ENCODE measurements at regions not wholly inside any gene's neighbourhood (a gene's known extent, or its start where the extent isn't known, plus 50 kb on each side); places are given as distances from the start of the nearest gene placed in this dataset.
A peak's percentile ranks its signal among the peaks of the same experiment; 100 is the strongest.
"Not testable (repeated sequence)": the region's sequence is repeated elsewhere in the genome, so short reads cannot be mapped to it uniquely, and the experiment has no call there.

DNA sequence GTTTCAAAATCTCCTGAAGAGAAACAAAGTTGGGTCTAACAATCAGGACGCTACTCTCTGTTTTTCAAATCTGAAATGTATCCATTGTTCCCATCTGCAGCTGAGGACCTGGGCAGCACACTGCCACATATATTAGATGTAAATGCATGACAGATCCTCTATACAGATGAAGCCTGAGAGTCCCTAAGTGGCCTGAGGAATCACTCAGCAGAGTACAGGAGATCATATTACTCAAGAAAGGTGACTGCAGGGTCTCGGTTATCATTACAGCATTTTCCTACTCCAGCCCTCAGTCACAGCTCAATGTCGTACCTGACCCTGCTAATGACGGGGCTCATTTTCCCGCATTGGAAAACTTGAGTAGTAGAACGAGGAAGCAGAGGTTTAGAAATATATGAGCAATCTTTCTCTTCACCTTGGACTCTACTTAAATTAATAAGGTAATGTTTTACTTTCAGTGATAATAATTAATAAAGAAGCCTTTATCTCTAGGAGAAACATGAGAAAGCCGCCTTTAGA, 256.2 kb upstream of the IRAK1BP1 start:
- no peak for DNase-seq (ENCODE audit: extremely low spot score)
- WGBS, result 78% methylated on average over 7 of the region's 7 CpGs
- Histone ChIP-seq H3K36me3 (ENCODE audit: insufficient read depth) (no peaks in the 10 kb centered on the region), H3K4me3 (ENCODE audit: low read depth, low read length) (no peak overlapping the region), H3K27ac (ENCODE audit: low read depth) (no peak overlapping the region), H3K4me1 (ENCODE audit: insufficient read depth) (no peaks in the 10 kb centered on the region)

DNA sequence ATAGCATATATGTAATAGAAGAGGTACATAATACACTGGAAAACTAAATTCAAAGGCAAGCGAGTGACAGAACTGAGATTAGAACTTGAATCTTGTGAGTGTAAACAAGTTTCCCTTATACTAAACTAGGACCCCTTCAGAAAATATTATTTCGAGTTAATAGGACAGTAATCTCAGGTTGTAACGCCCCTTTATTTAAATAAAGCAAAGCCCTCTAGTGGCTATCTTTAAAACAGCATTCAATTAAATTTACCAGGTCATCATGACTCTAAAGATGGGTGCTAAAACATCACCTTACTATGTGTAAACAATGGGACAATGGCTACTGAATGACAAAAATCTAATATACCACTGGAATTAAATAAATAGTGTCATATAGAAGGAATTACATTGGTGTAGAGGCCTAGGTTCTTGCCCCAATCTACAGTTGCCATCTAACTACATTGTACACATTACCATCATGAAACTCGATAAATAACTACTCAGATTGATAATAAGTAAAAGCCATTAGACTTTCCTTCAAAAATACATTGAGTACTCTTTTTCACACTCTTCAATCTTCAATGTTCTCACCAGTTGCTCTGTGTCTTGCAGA, 255.4 kb upstream of the IRAK1BP1 start:
- Histone ChIP-seq H3K27ac (ENCODE audit: low read depth) (no peak overlapping the region), H3K4me3 (ENCODE audit: low read depth, low read length) (no peak overlapping the region), H3K4me1 (ENCODE audit: insufficient read depth) (no peaks in the 10 kb centered on the region), H3K36me3 (ENCODE audit: insufficient read depth) (no peaks in the 10 kb centered on the region)
- 57% methylated on average over 4 of the region's 4 CpGs for WGBS
- DNase-seq (ENCODE audit: extremely low spot score), result no peak

DNA sequence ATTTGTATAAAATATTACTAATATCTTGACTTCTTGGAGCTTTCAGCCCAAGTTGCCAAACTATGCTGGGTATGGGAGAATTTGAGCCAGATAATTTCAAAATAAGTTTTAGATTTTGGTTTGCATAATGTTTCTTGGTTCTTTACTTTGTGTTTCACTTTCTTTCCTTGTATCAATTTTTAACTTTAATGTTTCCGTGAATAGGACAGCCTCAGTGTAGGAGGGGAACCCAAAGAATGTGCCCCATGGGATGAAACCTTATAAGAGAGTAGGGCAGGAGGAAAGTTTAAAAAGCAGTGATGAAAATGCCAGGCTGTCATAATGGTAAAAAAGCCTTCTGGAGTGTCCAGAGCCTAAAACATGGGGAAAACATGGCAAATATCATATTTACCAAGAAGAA, 252.4 kb upstream of the IRAK1BP1 start:
- 83% methylated on average over 1 of the region's 1 CpG for WGBS
- H3K36me3 ChIP-seq (ENCODE audit: insufficient read depth), result no peaks in the 10 kb centered on the region
- no peak for DNase-seq (ENCODE audit: extremely low spot score)
- H3K4me3 ChIP-seq (ENCODE audit: low read depth, low read length), result no peak overlapping the region
- H3K27ac ChIP-seq (ENCODE audit: low read depth), result no peak overlapping the region
- no peaks in the 10 kb centered on the region for H3K4me1 ChIP-seq (ENCODE audit: insufficient read depth)

DNA sequence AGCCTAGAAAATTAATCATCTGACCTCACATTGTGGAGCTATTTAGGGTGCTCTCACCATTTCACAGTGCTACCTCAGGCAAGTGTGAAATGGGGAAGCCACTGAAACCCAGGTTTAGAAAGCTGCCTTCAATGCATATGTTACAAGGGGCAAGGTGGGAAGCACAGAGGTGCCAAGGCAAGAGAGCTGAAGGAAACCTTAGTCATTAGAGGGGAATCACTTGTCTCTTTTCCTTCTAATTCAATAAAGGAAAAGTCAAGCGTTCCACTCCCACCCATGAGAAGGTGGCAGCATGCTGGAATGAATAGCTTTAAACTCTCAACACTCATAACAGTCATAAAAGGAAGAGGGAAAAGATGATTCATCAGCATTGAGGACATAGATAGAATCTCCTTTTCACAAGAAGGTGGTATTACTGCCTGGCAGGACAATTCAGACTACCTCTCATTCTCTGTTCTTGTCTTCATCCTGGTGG, 251.9 kb upstream of the IRAK1BP1 start:
- H3K4me3 ChIP-seq (ENCODE audit: low read depth, low read length), result no peak overlapping the region
- H3K4me1 ChIP-seq (ENCODE audit: insufficient read depth), result no peaks in the 10 kb centered on the region
- no peaks in the 10 kb centered on the region for H3K36me3 ChIP-seq (ENCODE audit: insufficient read depth)
- WGBS, result 82% methylated on average over 1 of the region's 1 CpG
- no peak overlapping the region for H3K27ac ChIP-seq (ENCODE audit: low read depth)
- no peak for DNase-seq (ENCODE audit: extremely low spot score)

DNA sequence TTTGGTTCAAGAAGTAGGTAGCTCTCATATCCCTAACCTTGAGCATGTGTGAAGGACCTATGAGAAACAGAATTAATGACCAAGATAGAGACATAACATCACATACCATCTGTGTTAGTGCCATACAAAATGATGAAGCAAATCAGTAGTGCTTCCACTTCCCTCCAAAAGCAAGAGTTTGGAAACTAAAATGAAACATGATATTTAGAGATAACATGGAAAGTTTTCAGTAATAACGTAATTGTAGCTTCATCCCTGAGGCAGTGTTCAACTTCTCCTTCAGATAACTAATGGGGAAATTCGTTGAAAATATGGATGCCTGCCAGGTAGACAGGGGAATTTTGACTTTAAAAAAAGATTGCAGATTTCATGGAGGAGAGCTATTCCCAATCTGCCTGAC, 248.4 kb upstream of the IRAK1BP1 start:
- Histone ChIP-seq H3K27ac (ENCODE audit: low read depth) (no peak overlapping the region), H3K4me1 (ENCODE audit: insufficient read depth) (no peaks in the 10 kb centered on the region), H3K36me3 (ENCODE audit: insufficient read depth) (no peaks in the 10 kb centered on the region), H3K4me3 (ENCODE audit: low read depth, low read length) (no peak overlapping the region)
- 28% methylated on average over 2 of the region's 2 CpGs for WGBS
- no peak for DNase-seq (ENCODE audit: extremely low spot score)

DNA sequence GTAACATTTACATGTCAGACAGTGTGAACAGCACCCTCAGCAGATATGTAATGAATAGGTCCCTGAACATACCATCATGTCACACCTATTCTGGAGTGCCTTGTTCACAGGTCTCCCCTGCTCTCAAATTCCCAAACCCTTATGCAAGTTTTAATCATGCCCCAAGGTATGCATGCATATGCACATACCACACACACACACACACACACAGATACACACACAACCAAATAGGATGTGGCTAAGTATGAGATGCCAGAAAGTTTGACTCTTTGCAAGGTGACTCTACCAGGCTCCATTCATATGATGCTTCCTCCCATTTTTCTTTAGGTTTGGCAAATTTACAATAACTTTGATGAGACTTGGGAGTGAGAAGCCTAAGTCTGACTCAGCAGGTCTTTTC, 243.8 kb upstream of the IRAK1BP1 start:
- no peak overlapping the region for H3K27ac ChIP-seq (ENCODE audit: low read depth)
- H3K36me3 ChIP-seq (ENCODE audit: insufficient read depth), result no peaks in the 10 kb centered on the region
- no peak overlapping the region for H3K4me3 ChIP-seq (ENCODE audit: low read depth, low read length)
- no peak for DNase-seq (ENCODE audit: extremely low spot score)
- no peaks in the 10 kb centered on the region for H3K4me1 ChIP-seq (ENCODE audit: insufficient read depth)

DNA sequence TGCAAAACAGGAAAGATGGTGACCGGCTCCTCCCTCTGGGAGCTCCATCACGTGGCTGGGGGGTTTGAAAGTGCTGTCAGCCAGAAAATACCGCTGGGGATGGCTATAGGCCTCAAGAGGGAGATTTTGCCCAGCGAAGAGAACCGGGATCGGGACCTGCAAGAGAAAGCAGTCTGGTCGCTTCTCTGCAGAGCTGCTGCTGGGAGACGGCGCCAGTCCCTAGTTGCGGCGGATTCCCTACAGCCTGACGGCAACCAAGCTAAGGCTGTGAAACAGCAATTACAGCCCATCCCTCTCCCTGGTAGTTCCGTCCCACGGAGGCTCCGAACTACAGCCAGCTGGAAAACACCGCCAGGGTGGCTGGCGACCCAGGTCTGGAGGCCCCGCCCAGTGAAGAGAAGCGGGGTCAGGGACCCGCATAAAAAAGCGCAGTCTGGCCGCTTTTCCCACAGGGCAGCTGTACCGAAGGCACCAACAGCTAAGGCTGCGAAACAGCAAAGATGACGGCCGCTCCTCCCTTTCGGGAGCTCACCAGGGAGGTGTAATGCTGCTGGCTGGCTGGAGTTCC, 238.1 kb upstream of the IRAK1BP1 start:
- DNase-seq (ENCODE audit: extremely low spot score), result no peak
- peak overlapping the region; percentile 2 for H3K4me3 ChIP-seq (ENCODE audit: low read depth, low read length)
- 25% methylated on average over 27 of the region's 27 CpGs for WGBS
- no peak overlapping the region for H3K27ac ChIP-seq (ENCODE audit: low read depth)
- H3K36me3 ChIP-seq (ENCODE audit: insufficient read depth), result no peaks in the 10 kb centered on the region
- H3K4me1 ChIP-seq (ENCODE audit: insufficient read depth), result no peaks in the 10 kb centered on the region

DNA sequence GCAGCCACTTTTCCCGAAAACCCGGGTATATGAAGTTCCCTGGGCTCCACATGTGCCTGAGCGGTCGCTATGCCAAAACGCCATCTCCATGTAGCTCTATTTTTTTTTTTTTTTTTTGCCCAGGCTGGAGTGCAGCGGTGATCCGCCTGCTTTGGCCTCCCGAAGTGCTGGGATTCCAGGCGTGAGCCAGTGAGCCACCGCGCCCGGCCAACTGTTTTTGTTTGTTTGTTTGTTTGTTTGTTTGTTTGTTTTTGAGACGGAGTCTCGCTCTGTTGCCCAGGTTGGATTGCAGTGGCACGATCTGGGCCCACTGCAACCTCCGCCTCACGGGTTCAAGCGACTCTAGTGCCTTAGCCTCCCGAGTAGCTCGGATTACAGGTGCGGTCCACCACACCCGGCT, 237.5 kb upstream of the IRAK1BP1 start:
- Histone ChIP-seq H3K4me3 (ENCODE audit: low read depth, low read length) (no peak overlapping the region), H3K4me1 (ENCODE audit: insufficient read depth) (no peaks in the 10 kb centered on the region), H3K27ac (ENCODE audit: low read depth) (no peak overlapping the region), H3K36me3 (ENCODE audit: insufficient read depth) (no peaks in the 10 kb centered on the region)
- WGBS, result 89% methylated on average over 22 of the region's 22 CpGs
- DNase-seq (ENCODE audit: extremely low spot score), result no peak

DNA sequence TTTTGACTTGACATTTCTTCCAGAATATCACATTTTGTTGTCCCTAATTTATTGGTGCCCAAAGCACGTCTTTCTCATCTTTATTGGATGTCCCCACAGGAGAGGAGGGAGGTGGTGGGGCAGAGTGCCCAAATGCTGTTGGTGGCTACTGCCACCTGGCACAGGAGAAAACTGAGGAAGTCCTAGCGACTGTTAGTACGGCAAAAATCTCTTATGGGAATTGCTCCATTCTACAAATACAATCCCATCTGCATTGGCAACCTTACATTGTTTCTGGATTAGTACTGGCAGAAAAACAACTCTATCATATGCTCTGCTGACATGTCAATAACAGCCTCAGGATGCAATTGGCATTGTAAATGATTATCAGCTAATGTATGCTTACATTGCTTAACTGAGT, 235.4 kb upstream of the IRAK1BP1 start:
- Histone ChIP-seq H3K4me1 (ENCODE audit: insufficient read depth) (no peaks in the 10 kb centered on the region), H3K36me3 (ENCODE audit: insufficient read depth) (no peaks in the 10 kb centered on the region), H3K4me3 (ENCODE audit: low read depth, low read length) (no peak overlapping the region), H3K27ac (ENCODE audit: low read depth) (no peak overlapping the region)
- DNase-seq (ENCODE audit: extremely low spot score), result no peak
- WGBS, result 54% methylated on average over 3 of the region's 3 CpGs

DNA sequence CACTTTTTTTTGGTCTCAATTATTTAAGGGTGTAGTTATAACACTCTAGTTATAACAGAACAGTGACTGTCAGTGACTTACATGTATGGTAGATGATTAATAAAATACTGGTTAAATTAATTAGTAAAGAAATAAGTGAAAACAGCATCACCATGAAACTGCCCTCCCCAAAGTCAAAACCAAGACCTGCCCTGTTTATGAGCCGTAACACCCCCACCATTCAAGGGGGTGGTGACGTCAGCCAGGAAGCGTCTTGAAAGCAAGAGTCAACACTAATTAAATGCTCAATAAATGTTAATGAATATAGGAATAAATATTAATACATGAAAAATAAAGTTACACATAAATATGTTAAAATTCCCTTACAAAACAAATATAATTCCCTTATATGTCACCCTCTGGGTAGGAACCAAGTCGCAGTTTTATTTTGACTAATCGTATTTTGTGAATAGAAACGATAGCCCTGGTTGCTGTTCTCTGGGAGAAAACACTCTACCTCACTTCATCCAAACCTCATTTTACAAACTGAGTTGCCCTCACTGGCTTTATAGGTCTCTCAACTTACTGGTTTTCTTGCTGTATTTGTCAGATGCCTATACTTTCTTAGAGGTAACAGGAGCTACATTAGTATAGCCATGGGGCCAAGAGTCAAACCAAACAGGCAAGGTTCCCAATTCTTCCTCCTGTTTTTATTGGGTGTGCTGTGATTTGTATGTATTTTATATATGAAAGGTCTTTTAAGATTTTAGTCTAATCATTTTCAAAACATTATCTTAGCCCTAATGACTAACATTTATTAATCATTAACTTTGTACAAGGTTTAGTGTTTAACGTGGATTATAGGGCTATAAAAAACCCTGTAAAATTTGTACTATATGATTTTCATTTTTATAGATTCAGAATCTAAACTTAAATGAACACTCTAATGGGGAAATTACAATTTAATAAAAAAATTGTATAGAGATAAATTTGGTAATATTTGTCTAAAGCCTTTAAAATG, 227.9 kb upstream of the IRAK1BP1 start:
- DNase-seq (ENCODE audit: extremely low spot score), result no peak
- Histone ChIP-seq H3K27ac (ENCODE audit: low read depth) (no peak overlapping the region), H3K4me1 (ENCODE audit: insufficient read depth) (no peaks in the 10 kb centered on the region), H3K4me3 (ENCODE audit: low read depth, low read length) (no peak overlapping the region), H3K36me3 (ENCODE audit: insufficient read depth) (no peaks in the 10 kb centered on the region)
- 75% methylated on average over 7 of the region's 7 CpGs for WGBS

DNA sequence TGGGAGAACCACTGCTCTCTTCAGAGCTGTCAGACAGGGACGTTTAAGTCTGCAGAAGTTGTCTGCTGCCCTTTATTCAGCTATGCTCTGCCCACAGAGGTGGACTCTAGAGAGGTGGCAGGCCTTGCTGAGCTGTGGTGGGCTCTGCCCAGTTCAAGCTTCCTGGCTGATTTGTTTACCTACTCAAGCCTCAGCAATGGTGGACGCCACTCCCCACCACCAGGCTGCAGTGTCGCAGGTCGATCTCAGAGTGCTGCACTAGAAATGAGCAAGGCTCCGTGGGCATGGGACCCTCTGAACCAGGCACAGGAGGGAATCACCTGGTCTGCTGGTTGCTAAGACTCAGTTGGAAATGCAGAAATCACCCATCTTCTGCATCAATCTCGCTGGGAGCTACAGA, 223.4 kb upstream of the IRAK1BP1 start:
- H3K4me3 ChIP-seq (ENCODE audit: low read depth, low read length); H3K27ac ChIP-seq (ENCODE audit: low read depth); DNase-seq (ENCODE audit: extremely low spot score); H3K4me1 ChIP-seq (ENCODE audit: insufficient read depth); H3K36me3 ChIP-seq (ENCODE audit: insufficient read depth): not testable (repeated sequence)
- 72% methylated on average over 6 of the region's 6 CpGs for WGBS

DNA sequence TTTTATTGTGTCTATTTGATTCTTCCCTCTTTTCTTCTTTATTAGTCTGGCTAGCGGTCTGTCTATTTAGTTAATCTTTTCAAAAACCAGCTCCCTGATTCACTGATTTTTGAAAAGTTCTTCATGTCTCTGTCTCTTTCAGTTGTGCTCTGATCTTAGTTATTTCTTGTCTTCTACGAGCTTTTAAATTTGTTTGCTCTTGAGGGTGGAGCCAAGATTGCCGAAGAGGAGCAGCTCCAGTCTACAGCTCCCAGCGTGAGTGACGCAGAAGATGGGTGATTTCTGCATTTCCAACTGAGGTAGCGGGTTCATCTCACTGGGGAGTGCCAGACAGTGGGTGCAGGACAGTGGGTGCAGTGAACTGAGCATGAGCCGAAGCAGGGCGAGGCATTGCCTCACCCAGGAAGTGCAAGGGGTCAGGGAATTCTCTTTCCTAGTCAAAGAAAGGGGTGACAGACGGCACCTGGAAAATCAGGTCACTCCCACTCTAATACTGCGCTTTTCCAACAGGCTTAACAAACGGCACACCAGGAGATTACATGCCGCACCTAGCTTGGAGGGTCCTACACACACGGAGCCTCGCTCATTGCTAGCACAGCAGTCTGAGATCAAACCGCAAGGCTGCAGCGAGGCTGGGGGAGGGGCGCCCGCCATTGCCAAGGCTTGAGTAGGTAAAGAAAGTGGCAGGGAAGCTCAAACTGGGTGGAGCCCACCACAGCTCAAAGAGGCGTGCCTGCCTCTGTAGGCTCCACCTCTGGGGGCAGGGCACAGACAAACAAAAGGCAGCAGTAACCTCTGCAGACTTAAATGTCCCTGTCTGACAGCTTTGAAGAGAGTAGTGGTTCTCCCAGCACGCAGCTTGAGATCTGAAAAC, 220.6 kb upstream of the IRAK1BP1 start:
- H3K4me3 ChIP-seq (ENCODE audit: low read depth, low read length); DNase-seq (ENCODE audit: extremely low spot score); H3K27ac ChIP-seq (ENCODE audit: low read depth); H3K4me1 ChIP-seq (ENCODE audit: insufficient read depth); H3K36me3 ChIP-seq (ENCODE audit: insufficient read depth): not testable (repeated sequence)
- WGBS, result 88% methylated on average over 20 of the region's 20 CpGs

DNA sequence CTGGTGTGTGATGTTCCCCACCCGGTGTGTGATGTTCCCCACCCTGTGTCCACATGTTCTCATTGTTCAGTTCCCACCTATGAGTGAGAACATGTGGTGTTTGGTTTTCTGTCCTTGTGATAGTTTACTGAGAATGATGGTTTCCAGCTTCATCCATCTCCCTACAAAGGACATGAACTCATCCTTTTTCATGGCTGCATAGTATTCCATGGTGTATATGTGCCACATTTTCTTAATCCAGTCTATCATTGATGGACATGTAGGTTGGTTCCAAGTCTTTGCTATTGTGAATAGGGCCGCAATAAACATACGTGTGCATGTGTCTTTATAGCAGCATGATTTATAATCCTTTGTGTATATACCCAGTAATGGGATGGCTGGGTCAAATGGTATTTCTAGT, 201.5 kb upstream of the IRAK1BP1 start:
- WGBS, result 98% methylated on average over 3 of the region's 3 CpGs
- H3K4me1 ChIP-seq (ENCODE audit: insufficient read depth); DNase-seq (ENCODE audit: extremely low spot score); H3K36me3 ChIP-seq (ENCODE audit: insufficient read depth); H3K4me3 ChIP-seq (ENCODE audit: low read depth, low read length); H3K27ac ChIP-seq (ENCODE audit: low read depth): not testable (repeated sequence)
